Parathyroid adenoma (tissue), 2 donors: ENCODE measurements at regions not wholly inside any gene's neighbourhood (a gene's known extent, or its start where the extent isn't known, plus 50 kb on each side); places are given as distances from the start of the nearest gene placed in this dataset.

Experiments
- H2AFZ ChIP-seq: fragments of 300-600 bp; sonication (generic); one replicate; pipeline ENCODE4 v1.7.0; 2017; ENCODE audit warnings: antibody characterized with exemption, mild to moderate bottlenecking
- H3K27ac ChIP-seq: fragments of 300-600 bp; sonication (generic); one replicate; pipeline ENCODE4 v1.7.0; 2017
- H3K27me3 ChIP-seq: fragments of 300-600 bp; sonication (generic); one replicate; pipeline ENCODE4 v1.7.0; 2017; ENCODE audit warnings: low read length; ENCODE audit not compliant: control insufficient read depth, insufficient read depth
- H3K36me3 ChIP-seq: fragments of 300-600 bp; sonication (generic); one replicate; pipeline ENCODE4 v1.7.0; 2017; ENCODE audit warnings: low read length; ENCODE audit not compliant: control insufficient read depth, insufficient read depth
- H3K4me1 ChIP-seq: fragments of 300-600 bp; sonication (generic); one replicate; pipeline ENCODE4 v1.7.0; 2017; ENCODE audit warnings: control low read depth
- H3K4me2 ChIP-seq: fragments of 300-600 bp; sonication (generic); one replicate; pipeline ENCODE4 v1.7.0; 2017; ENCODE audit warnings: low read length
- H3K4me3 ChIP-seq: fragments of 300-600 bp; sonication (generic); one replicate; pipeline ENCODE4 v1.7.0; 2017; ENCODE audit warnings: low read depth, low read length
- H3K79me2 ChIP-seq: fragments of 300-600 bp; sonication (generic); one replicate; pipeline ENCODE4 v1.7.0; 2017; ENCODE audit warnings: control low read depth
- H3K9ac ChIP-seq: fragments of 300-600 bp; sonication (generic); one replicate; pipeline ENCODE4 v1.7.0; 2017; ENCODE audit warnings: mild to moderate bottlenecking
- H3K9me3 ChIP-seq: fragments of 300-600 bp; sonication (generic); one replicate; pipeline ENCODE4 v1.7.0; 2017; ENCODE audit warnings: low read length; ENCODE audit not compliant: control insufficient read depth
- TF ChIP-seq, protein P1 (sequence below): fragments of 300-600 bp; sonication (generic); IDR thresholded peaks from one replicate; pipeline ENCODE4 v1.7.0; 2017; ENCODE audit warnings: antibody characterized with exemption, mild to moderate bottlenecking
- donor health status: primary hyperparathyroidism.

DNA sequence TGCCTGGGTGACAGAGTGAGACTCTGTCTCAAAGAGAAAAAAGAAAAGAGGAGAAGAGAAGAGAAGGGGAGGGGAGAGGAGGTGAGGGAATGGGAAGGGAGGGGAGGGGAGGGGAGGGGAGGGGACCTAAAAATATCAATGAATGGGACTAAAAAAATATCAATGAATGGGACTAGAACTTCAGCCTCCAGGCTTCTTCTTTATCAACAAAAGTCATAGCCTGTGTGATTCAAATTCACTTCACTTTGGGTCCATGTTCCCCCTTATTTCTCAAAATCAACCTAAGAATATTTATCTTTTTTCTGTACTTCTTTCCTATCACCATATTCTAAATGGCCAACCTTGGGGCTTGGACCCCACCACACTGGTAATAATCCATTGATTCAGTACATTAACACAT lies 92.1 kb upstream of the PIK3C3 start:
- no peak overlapping the region for H3K4me3 ChIP-seq
- no peaks in the 10 kb centered on the region for H3K27me3 ChIP-seq
- no peaks in the 10 kb centered on the region for H3K4me1 ChIP-seq
- H2AFZ ChIP-seq, result no peak overlapping the region
- no peak overlapping the region for H3K4me2 ChIP-seq
- no peaks in the 10 kb centered on the region for H3K36me3 ChIP-seq
- H3K27ac ChIP-seq, result no peak overlapping the region
- no peaks in the 10 kb centered on the region for H3K9me3 ChIP-seq
- no peak overlapping the region for H3K9ac ChIP-seq
- TF ChIP-seq, protein P1, sequence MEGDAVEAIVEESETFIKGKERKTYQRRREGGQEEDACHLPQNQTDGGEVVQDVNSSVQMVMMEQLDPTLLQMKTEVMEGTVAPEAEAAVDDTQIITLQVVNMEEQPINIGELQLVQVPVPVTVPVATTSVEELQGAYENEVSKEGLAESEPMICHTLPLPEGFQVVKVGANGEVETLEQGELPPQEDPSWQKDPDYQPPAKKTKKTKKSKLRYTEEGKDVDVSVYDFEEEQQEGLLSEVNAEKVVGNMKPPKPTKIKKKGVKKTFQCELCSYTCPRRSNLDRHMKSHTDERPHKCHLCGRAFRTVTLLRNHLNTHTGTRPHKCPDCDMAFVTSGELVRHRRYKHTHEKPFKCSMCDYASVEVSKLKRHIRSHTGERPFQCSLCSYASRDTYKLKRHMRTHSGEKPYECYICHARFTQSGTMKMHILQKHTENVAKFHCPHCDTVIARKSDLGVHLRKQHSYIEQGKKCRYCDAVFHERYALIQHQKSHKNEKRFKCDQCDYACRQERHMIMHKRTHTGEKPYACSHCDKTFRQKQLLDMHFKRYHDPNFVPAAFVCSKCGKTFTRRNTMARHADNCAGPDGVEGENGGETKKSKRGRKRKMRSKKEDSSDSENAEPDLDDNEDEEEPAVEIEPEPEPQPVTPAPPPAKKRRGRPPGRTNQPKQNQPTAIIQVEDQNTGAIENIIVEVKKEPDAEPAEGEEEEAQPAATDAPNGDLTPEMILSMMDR, result no peak
- H3K79me2 ChIP-seq, result no peaks in the 10 kb centered on the region

DNA sequence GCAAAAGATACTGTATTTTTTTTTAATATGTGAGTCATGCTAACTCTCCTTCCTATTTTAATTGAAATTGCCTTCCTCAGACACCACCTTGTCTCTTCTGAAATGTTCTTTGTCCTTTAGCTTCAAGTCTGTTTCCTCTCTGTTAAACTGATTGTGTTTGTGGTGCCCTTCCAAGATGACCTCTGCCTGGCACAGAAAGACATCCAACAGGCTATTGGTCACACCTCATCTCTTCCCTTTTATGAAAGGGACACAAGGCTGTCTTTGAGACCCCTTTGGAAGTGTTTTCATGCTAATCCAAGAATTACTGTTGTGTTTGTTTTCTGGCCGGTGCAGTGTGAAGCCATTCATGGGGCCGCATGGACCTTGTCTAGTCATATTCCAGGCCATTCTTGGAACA lies 94.0 kb upstream of the PIK3C3 start:
- H3K79me2 ChIP-seq, result no peaks in the 10 kb centered on the region
- H2AFZ ChIP-seq, result no peak overlapping the region
- no peaks in the 10 kb centered on the region for H3K9me3 ChIP-seq
- no peak overlapping the region for H3K4me3 ChIP-seq
- H3K4me2 ChIP-seq, result no peak overlapping the region
- no peak overlapping the region for H3K27ac ChIP-seq
- H3K9ac ChIP-seq, result no peak overlapping the region
- TF ChIP-seq, protein P1, result no peak
- H3K4me1 ChIP-seq, result no peaks in the 10 kb centered on the region
- no peaks in the 10 kb centered on the region for H3K36me3 ChIP-seq
- H3K27me3 ChIP-seq, result no peaks in the 10 kb centered on the region

DNA sequence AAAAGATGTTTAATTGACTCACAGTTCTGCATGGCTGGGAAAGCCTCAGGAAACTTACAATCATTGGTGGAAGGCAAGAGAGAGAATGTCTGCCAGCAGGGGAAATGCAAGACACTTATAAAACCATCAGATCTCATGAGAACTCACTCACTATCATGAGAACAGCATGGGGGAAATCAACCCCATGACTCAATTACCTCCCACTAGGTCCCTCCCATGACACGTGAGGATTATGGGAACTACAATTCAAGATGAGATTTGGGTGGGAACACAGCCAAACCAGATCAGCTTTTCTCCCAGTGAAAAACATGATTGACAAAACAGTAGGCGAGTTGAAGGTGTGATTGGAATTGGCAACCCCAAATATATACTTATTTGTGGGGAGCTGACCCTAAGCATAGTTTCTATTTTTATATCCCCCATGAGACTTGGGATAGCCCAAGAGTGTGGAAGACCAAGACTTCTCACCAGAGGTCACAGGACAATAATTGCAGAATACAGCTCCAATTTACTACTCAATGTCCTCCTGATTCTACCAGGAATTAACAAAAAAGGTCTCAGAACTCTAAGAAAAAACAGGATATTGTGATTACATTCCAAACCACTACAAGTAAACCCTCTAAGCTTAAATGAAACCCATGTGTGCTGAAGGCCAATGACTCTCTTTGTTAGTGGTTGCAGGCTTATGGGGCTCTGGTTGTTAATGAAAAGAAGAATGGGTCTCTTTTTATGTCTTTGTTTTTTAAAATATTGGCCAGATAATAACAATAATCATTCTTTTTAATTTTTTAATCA lies 96.1 kb upstream of the PIK3C3 start:
- Histone ChIP-seq H3K9ac (no peak overlapping the region), H2AFZ (no peak overlapping the region), H3K4me2 (no peak overlapping the region), H3K9me3 (no peaks in the 10 kb centered on the region), H3K4me3 (no peak overlapping the region), H3K4me1 (no peaks in the 10 kb centered on the region), H3K27ac (no peak overlapping the region), H3K36me3 (no peaks in the 10 kb centered on the region), H3K27me3 (no peaks in the 10 kb centered on the region), H3K79me2 (no peaks in the 10 kb centered on the region)
- TF ChIP-seq, protein P1, result no peak

DNA sequence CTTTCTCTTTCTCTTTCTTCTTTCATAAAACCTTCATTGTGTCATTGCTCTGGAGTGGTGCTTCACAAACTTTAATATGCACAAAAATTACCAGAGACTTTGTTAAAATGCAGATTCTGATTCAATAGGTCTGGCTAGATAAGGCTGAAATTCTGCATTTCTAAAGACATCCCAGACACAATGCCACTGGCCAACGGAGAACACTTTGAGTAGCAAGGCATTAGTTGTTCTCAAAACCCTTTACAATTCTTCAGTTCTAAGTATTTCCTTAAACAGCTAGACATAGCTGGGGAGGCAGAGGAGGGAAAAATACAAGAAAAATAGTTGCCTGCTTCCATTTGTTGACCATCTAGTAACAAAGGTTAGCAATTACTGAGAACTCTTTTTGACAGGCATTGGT lies 101.8 kb upstream of the PIK3C3 start:
- Histone ChIP-seq H3K9me3 (no peaks in the 10 kb centered on the region), H3K27ac (no peak overlapping the region), H3K4me3 (no peak overlapping the region), H3K27me3 (no peaks in the 10 kb centered on the region), H3K9ac (no peak overlapping the region), H3K4me1 (no peaks in the 10 kb centered on the region), H3K4me2 (no peak overlapping the region), H2AFZ (no peak overlapping the region), H3K36me3 (no peaks in the 10 kb centered on the region), H3K79me2 (no peaks in the 10 kb centered on the region)
- TF ChIP-seq, protein P1, result no peak

DNA sequence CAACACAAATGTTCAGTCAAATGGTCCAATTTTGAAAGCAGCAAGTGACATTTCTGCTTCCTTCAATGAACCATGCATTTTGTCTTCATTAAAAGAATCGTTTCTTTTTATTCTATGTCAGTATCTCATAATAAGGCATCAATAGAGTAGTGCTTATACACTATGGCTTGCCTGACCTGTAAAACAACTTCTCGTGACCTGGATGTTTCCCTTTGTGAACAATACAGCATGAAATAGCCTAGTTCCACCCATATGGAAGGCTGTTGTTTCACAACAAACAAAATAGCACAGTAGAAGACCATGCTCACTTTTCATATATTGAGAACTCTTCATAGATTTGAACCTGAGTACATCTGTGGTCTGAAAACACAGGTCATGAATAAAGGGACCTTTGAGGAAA lies 104.3 kb upstream of the PIK3C3 start:
- Histone ChIP-seq H3K27me3 (no peaks in the 10 kb centered on the region), H3K4me3 (no peak overlapping the region), H3K27ac (no peak overlapping the region), H3K79me2 (no peaks in the 10 kb centered on the region), H2AFZ (no peak overlapping the region), H3K4me1 (no peaks in the 10 kb centered on the region), H3K9me3 (no peaks in the 10 kb centered on the region), H3K9ac (no peak overlapping the region), H3K4me2 (no peak overlapping the region), H3K36me3 (no peaks in the 10 kb centered on the region)
- TF ChIP-seq, protein P1, result no peak
